Uterus (tissue), 3 donors: ENCODE measurements at regions not wholly inside any gene's neighbourhood (a gene's known extent, or its start where the extent isn't known, plus 50 kb on each side); places are given as distances from the start of the nearest gene placed in this dataset.

Experiments
- DNase-seq, 2 donors: peaks; one replicate each; pipeline ENCODE4 v3.0.0-alpha.2; 2019 to 2020
- H3K27ac ChIP-seq, 2 donors: fragments of 200-600 bp; sonication (generic); 1 replicate in 1 of 2; 2 replicates in 1 of 2; pipeline ENCODE4 v1.5.1; 2016 to 2018
- H3K27me3 ChIP-seq, 2 donors: fragments of 200-600 bp; sonication (generic); one replicate each; pipeline ENCODE4 v1.5.1; 2018 to 2019; ENCODE audit warnings: control low read depth in 1 of 2
- H3K36me3 ChIP-seq, 2 donors: fragments of 200-600 bp; sonication (generic); one replicate each; pipeline ENCODE4 v1.5.1; 2019; ENCODE audit warnings: control low read depth in 1 of 2
- H3K4me1 ChIP-seq, 2 donors: fragments of 200-600 bp; sonication (generic); one replicate each; pipeline ENCODE4 v1.5.1; 2018 to 2019; ENCODE audit warnings: control low read depth in 1 of 2
- H3K4me3 ChIP-seq, 2 donors: fragments of 200-600 bp; sonication (generic); 1 replicate in 1 of 2; 2 replicates in 1 of 2; pipeline ENCODE4 v1.5.1; 2018 to 2019; ENCODE audit warnings: mild to moderate bottlenecking in 1 of 2
- H3K9me3 ChIP-seq, 2 donors: fragments of 200-600 bp; sonication (generic); one replicate each; pipeline ENCODE4 v1.5.1; 2019; ENCODE audit warnings: control low read depth in 1 of 2
- CTCF ChIP-seq, 4 experiments: fragments of 200-600 bp in 2 of 4; fragments of 450-650 bp in 2 of 4; sonication (generic) in 2 of 4; IDR thresholded peaks; one replicate each; pipeline ENCODE4 v1.5.1; 2016 to 2019; ENCODE audit warnings: antibody characterized with exemption in 4 of 4, mild to moderate bottlenecking in 2 of 4, moderate library complexity in 1 of 4
- POLR2A ChIP-seq, 2 donors: fragments of 450-650 bp; IDR thresholded peaks; one replicate each; pipeline ENCODE4 v1.6.1; 2016; ENCODE audit warnings: antibody characterized with exemption in 2 of 2, mild to moderate bottlenecking in 1 of 2, moderate library complexity in 1 of 2
- intact Hi-C: fragments of 100-400 bp; cut with DNase I; formaldehyde crosslinking; loops from one replicate; pipeline ENCODE4 v1.15.1; 2023; ENCODE audit warnings: low total_unique reads
- donor health status: DM: yes; HTN: yes; CAD: no.

GRCh38 chr3:148600440-148600839 is 97.3 kb upstream of the AGTR1 start:
- TF ChIP-seq CTCF (IDR thresholded peaks at IDR 0.05), result no peak
- TF ChIP-seq POLR2A (IDR thresholded peaks at IDR 0.05), result no peak
- Histone ChIP-seq H3K4me3 (no peak overlapping the region), H3K36me3 (no peaks in the 10 kb centered on the region), H3K27ac (no peak overlapping the region), H3K27me3 (no peaks in the 10 kb centered on the region), H3K9me3 (no peaks in the 10 kb centered on the region), H3K4me1 (no peaks in the 10 kb centered on the region)
- no peak for DNase-seq
- intact Hi-C loops, result no loop called here

GRCh38 chr3:148600902-148601765 is 96.6 kb upstream of the AGTR1 start:
- Histone ChIP-seq H3K4me3 (no peak overlapping the region), H3K9me3 (no peaks in the 10 kb centered on the region), H3K27me3 (no peaks in the 10 kb centered on the region), H3K27ac (no peak overlapping the region), H3K4me1 (no peaks in the 10 kb centered on the region), H3K36me3 (no peaks in the 10 kb centered on the region)
- DNase-seq, result no peak
- intact Hi-C loops, result no loop called here
- TF ChIP-seq CTCF (IDR thresholded peaks at IDR 0.05) (no peak), POLR2A (IDR thresholded peaks at IDR 0.05) (no peak)

- no peaks in the 10 kb centered on the region for H3K9me3 ChIP-seq
- TF ChIP-seq POLR2A (IDR thresholded peaks at IDR 0.05), result no peak
- no peak for TF ChIP-seq CTCF (IDR thresholded peaks at IDR 0.05)
- H3K27ac ChIP-seq, result no peak overlapping the region
- H3K27me3 ChIP-seq, result no peaks in the 10 kb centered on the region
- no peak for DNase-seq
- intact Hi-C loops, result no loop called here
- no peaks in the 10 kb centered on the region for H3K4me1 ChIP-seq
- H3K4me3 ChIP-seq, result no peak overlapping the region
- no peaks in the 10 kb centered on the region for H3K36me3 ChIP-seq
Measured at GRCh38 chr3:148601766-148602685, 95.7 kb upstream of the AGTR1 start.

DNA sequence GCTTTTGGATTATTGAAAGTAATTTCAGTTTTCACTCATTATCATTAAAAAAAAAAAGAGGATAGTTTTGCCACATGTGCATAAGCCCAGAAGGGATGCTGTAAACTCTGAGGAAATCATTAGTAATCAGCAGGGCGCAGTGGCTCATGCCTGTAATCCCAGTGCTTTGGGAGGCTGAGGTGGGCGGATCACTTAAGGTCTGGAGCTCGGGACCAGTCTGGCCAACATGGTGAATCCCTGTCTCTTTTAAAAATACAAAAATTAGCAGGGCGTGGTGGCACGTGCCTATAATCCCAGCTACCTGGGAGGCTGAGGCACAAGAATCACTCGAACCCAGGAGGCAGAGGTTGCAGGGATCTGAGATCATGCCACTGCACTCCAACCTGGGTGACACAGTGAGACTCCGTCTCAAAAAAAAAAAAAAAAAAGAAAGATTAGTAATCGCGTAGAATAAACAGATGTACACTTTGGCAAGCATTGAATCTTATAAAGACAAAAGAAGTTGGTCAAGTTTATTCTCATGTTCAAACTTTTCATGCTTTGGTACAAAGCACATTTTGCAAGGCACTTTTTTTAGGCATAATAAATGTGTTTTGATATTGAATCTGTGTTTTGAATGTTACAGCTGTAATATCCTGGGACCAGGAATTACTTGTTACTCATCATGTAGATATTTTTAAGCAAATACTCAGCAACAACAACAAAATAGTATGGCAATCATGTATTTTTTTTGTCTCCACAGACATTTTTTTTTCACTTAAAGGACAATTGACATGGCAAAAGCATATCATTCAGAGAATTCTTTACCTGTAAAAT is 93.2 kb upstream of the AGTR1 start:
- Histone ChIP-seq H3K27ac (no peak overlapping the region), H3K27me3 (no peaks in the 10 kb centered on the region), H3K9me3 (no peaks in the 10 kb centered on the region), H3K4me1 (no peaks in the 10 kb centered on the region), H3K36me3 (no peaks in the 10 kb centered on the region), H3K4me3 (no peak overlapping the region)
- intact Hi-C loops, result no loop called here
- TF ChIP-seq CTCF (IDR thresholded peaks at IDR 0.05) (no peak), POLR2A (IDR thresholded peaks at IDR 0.05) (no peak)
- no peak for DNase-seq
